Esophagus mucosa (tissue), 1 donor: ENCODE measurements at regions not wholly inside any gene's neighbourhood (a gene's known extent, or its start where the extent isn't known, plus 50 kb on each side); places are given as distances from the start of the nearest gene placed in this dataset.

ENCODE experiments used
- ATAC-seq: fragments of 200-7000 bp; cut with Tn5 transposase; one replicate; pipeline ENCODE4 v1.9.1; 2020
- donor health status: DM: yes; HTN: yes; CAD: no.

- ATAC-seq, result no peak
Measured at GRCh38 chr14:84127495-84127894, 1402.4 kb upstream of the FLRT2 start.

- no peak for ATAC-seq
Measured at GRCh38 chr14:84128050-84128449, 1401.9 kb upstream of the FLRT2 start.

GRCh38 chr14:84129007-84129406, 1400.9 kb upstream of the FLRT2 start:
- ATAC-seq, result no peak

GRCh38 chr14:84129941-84130340, 1400.0 kb upstream of the FLRT2 start:
- ATAC-seq, result no peak

- no peak for ATAC-seq
Measured at GRCh38 chr14:84131924-84132323, 1398.0 kb upstream of the FLRT2 start.

GRCh38 chr14:84144166-84144565, 1385.8 kb upstream of the FLRT2 start:
- ATAC-seq, result no peak

GRCh38 chr14:84152452-84152851, 1377.5 kb upstream of the FLRT2 start:
- no peak for ATAC-seq

GRCh38 chr14:84162633-84163032, 1367.3 kb upstream of the FLRT2 start:
- ATAC-seq, result no peak

GRCh38 chr14:84167026-84167425, 1362.9 kb upstream of the FLRT2 start:
- no peak for ATAC-seq

- no peak for ATAC-seq
Measured at GRCh38 chr14:84180336-84180735, 1349.6 kb upstream of the FLRT2 start.

GRCh38 chr14:84181072-84181471, 1348.9 kb upstream of the FLRT2 start:
- ATAC-seq, result no peak

GRCh38 chr14:84195514-84195913, 1334.4 kb upstream of the FLRT2 start:
- ATAC-seq, result no peak

- no peak for ATAC-seq
Measured at GRCh38 chr14:84197704-84198103, 1332.2 kb upstream of the FLRT2 start.

GRCh38 chr14:84202486-84202885, 1327.5 kb upstream of the FLRT2 start:
- ATAC-seq, result no peak

GRCh38 chr14:84203896-84204295, 1326.0 kb upstream of the FLRT2 start:
- no peak for ATAC-seq

GRCh38 chr14:84208451-84208850, 1321.5 kb upstream of the FLRT2 start:
- ATAC-seq, result no peak

GRCh38 chr14:84209031-84209430, 1320.9 kb upstream of the FLRT2 start:
- no peak for ATAC-seq

GRCh38 chr14:84217066-84217465, 1312.9 kb upstream of the FLRT2 start:
- ATAC-seq, result no peak

- no peak for ATAC-seq
Measured at GRCh38 chr14:84225268-84225667, 1304.7 kb upstream of the FLRT2 start.

- no peak for ATAC-seq
Measured at GRCh38 chr14:84228702-84229101, 1301.2 kb upstream of the FLRT2 start.

- ATAC-seq, result peak; percentile 65
Measured at GRCh38 chr14:84234281-84234680, 1295.7 kb upstream of the FLRT2 start.

- ATAC-seq, result no peak
Measured at GRCh38 chr14:84236290-84236689, 1293.7 kb upstream of the FLRT2 start.

GRCh38 chr14:84237881-84238280, 1292.1 kb upstream of the FLRT2 start:
- ATAC-seq, result no peak

- ATAC-seq, result no peak
Measured at GRCh38 chr14:84247693-84248092, 1282.3 kb upstream of the FLRT2 start.

- ATAC-seq, result no peak
Measured at GRCh38 chr14:84250893-84251292, 1279.1 kb upstream of the FLRT2 start.
